GM12875 (cell line): ENCODE measurements at regions not wholly inside any gene's neighbourhood (a gene's known extent, or its start where the extent isn't known, plus 50 kb on each side); places are given as distances from the start of the nearest gene placed in this dataset.

Experiments
- H3K4me3 ChIP-seq: one replicate; pipeline ENCODE4 v1.5.1; 2011; ENCODE audit warnings: low read depth, low read length, control low read depth
- TF ChIP-seq, protein P1 (sequence below): IDR thresholded peaks from 2 replicates; pipeline ENCODE4 v1.5.1; 2011; ENCODE audit warnings: low read depth, mild to moderate bottlenecking, control low read depth, inconsistent platforms, low read length, moderate library complexity, borderline replicate concordance; ENCODE audit not compliant: insufficient read depth

DNA sequence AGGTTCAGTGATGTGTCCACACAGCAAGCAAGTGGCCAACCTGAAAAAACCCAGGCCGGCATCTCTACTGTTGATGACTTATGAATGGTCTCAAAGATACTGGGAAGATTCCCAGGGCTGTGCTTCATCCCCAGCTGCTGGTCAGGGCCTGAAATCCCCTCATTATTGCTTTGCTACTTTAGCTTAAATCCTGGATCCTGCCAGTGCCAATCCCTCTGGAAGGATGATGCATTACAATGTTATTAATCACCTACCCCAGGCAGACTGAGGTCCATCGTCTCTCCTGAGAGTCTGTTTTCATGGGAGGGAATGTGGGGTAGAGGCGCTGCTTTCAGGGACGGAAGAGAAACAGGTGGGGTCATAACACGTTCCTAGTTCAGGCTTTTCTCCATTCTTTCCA lies 371.6 kb downstream of the RPS24 start:
- TF ChIP-seq, protein P1, sequence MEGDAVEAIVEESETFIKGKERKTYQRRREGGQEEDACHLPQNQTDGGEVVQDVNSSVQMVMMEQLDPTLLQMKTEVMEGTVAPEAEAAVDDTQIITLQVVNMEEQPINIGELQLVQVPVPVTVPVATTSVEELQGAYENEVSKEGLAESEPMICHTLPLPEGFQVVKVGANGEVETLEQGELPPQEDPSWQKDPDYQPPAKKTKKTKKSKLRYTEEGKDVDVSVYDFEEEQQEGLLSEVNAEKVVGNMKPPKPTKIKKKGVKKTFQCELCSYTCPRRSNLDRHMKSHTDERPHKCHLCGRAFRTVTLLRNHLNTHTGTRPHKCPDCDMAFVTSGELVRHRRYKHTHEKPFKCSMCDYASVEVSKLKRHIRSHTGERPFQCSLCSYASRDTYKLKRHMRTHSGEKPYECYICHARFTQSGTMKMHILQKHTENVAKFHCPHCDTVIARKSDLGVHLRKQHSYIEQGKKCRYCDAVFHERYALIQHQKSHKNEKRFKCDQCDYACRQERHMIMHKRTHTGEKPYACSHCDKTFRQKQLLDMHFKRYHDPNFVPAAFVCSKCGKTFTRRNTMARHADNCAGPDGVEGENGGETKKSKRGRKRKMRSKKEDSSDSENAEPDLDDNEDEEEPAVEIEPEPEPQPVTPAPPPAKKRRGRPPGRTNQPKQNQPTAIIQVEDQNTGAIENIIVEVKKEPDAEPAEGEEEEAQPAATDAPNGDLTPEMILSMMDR, result no peak
- no peak overlapping the region for H3K4me3 ChIP-seq

DNA sequence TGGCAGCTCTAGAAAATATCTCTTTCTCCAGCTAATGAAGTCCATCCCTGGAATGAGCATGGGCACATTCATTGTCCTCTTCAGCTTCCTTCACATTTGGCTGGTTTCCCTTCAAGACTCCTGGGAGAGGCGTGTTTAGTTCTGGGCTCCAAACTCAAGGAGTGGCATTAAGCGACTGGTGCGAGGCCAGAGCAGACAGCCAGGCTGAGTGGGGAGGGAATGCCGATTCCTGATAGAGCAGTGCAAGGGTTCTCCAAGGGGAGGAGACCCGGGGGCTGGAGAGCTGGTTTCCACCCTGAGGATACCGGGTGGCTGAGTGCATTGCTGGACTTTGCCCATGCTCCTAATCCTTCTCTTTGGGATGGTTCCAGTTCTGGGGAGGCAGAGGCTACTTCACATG lies 372.1 kb downstream of the RPS24 start:
- no peak overlapping the region for H3K4me3 ChIP-seq
- TF ChIP-seq, protein P1, result no peak

DNA sequence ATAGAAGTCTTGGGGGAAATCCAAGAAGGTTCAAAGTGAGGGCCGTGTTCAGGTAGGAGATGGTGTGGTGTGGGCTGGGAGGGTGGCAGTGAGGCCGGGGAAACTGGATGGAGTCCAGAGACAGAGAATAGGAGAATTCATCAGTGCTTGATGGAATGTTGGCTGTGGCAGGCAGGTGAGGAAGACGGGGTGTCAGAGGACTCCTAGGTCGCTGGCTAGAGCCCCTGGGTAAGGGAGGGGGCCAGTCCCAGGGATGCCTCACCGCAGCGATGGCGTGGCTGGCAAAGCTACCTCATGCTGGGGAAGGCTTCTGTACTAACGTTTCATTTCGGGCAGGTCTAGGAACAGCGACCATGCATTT lies 373.0 kb downstream of the RPS24 start:
- H3K4me3 ChIP-seq, result no peak overlapping the region
- TF ChIP-seq, protein P1, result no peak

DNA sequence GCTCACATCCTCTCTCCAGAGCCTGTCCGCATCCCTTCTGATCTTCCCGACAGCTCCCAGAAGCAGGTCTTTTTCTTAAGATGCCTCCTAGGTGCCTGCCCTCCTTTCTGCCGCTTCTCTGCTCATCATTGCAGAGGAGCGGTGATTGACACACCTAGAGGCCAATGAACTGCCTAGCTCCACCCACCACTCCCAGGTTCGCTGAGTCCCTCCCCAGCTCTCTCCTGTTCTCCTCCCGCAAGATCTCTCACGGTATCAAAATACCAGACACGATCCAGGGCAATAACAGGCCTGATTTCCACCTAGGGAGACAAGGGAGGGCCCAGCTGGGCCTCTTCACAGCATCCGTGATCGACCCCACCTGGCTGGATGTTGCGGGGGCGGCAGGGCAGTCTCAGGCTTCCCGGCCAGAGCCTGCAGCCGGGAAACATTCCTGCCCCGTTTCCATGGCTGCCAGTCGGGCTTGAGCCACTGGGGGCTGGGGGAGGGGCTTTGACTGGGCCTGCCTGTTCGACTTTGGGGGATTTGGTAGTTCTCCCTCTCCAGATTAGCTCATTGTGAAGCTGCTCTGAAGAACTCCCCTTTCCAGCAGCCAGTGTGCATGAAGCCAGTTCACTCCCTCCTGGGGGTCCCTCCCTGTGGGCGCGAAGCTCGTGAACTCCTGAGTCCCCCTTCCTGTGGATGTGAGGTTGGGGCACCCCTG lies 373.5 kb downstream of the RPS24 start:
- H3K4me3 ChIP-seq, result no peak overlapping the region
- TF ChIP-seq, protein P1, result no peak

DNA sequence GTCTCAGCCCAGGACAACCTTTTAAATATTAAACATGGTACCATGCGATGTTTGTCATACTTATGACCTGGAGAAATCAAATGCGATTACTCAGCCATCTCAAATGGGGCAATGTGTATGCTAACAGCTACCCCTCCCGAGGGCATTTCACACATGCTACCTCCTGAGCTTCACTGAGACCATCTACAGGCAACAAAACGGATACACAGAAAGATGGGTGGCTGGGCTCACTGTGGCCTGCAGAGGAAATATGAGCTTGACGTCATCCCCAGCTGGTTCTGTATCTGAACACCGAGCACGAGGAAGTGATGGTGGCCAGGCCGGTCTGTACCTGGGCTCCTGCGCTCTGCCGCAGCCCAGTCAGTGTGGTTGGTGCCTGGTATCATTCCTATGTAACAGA lies 374.3 kb downstream of the RPS24 start:
- H3K4me3 ChIP-seq, result no peak overlapping the region
- TF ChIP-seq, protein P1, result no peak

DNA sequence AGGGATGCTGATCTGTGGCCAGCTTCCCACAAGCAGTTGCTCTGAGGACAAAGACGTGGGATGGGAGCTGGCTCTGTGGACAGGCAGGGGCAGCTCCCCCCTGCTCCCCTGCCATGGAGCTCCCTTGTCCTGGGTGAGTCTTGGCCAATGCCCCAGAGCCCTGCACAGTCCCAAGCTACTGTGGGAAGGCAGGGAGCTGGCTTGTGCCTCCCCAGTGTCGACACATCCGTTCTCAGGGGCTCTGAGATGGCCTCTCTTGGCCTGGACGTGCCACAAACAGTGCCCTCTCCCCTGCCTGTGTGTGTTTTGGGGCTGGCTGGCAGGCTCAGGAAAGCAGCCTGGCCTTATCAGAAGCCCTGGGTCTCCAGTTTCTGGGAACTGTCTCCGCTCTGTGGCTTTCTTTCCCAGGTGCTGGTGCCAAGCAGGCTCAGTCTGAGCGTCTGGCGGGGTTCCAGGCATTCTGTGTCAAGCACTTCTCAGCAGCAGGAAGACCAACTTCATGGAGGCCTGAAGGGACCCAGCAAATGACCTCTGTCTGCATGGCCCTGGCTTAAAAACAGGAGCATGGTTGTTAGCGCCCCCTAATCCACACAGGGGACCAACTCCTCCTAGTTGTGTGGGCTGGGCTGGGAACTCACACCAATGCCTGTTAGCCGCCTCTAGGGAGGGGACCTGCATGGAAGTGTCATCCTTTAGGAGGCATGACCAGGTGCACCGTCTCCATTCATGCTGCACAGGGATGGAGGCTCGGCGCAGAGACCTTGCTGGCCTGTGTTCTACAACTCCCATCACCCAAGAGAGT lies 375.2 kb downstream of the RPS24 start:
- TF ChIP-seq, protein P1, result no peak
- H3K4me3 ChIP-seq, result no peak overlapping the region
